GM20431 (cell line): ENCODE measurements at regions not wholly inside any gene's neighbourhood (a gene's known extent, or its start where the extent isn't known, plus 50 kb on each side); places are given as distances from the start of the nearest gene placed in this dataset.

Experiments
- in situ Hi-C: fragments of 300-500 bp; cut with MseI, MboI; formaldehyde crosslinking; loops from one replicate; pipeline ENCODE4 v1.15.0; 2020; ENCODE audit warnings: low sequenced_read_pairs; ENCODE audit not compliant: unreplicated experiment

DNA sequence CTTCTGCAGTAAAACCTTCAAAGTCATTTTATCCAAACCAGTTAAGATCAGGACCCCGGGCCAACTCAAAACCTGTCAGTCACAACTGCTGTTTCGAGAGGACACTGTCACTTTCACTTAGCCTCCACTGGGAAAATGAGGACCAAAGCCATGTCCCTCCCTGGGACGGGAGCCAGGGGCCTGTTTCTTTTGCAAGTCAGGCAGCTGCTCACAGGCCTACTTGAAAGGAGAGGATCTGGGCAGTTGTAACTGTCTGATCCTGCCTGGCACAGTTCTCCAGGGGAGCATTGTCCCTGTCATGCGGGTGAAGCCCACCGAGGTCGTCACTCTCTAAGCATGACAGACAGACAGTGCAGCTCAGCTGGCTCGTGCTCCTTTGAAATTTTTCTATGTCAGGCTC is 276.2 kb downstream of the NPIPA8 start:
- in situ Hi-C loops: no loop called here

DNA sequence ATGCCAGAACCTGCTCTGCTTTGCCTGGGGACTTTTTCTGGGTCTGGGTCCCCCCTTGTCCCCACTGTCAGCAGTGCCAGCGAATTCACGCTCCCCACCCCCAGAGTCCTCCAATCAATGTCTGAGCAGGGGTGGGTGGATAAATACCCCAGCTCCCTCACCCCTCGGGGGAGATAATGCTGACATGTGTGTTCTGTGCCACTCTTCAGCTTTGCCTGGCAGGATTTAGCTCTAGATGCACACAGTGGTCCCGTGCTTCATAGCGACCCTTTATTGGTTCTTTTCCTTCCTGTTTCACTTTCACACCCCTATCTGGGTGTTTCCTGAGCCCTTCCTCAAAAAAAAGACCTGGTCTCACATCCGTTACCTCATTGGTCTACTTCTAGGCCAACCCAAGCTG is 277.0 kb downstream of the NPIPA8 start:
- in situ Hi-C loops: no loop called here

DNA sequence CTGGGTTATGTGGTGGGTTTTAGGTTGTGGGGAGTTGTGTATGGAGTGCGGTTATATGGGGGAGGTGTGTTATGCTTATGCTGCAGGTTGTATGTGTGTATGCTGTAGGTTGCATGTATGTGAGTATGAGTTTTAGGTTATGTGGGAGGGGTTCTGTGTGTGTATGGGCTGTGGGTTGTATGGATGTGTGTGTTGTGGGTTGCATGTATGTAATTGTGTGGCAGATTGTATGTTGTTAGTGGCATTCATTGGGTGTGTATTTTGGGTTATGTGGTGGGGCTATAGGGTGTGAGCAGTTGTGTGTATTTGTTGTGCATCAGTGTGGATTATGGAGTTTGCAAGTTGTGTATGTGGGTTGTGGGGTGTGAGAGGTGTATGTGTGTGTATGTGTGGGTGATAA is 277.4 kb downstream of the NPIPA8 start:
- in situ Hi-C loops: no loop called here

DNA sequence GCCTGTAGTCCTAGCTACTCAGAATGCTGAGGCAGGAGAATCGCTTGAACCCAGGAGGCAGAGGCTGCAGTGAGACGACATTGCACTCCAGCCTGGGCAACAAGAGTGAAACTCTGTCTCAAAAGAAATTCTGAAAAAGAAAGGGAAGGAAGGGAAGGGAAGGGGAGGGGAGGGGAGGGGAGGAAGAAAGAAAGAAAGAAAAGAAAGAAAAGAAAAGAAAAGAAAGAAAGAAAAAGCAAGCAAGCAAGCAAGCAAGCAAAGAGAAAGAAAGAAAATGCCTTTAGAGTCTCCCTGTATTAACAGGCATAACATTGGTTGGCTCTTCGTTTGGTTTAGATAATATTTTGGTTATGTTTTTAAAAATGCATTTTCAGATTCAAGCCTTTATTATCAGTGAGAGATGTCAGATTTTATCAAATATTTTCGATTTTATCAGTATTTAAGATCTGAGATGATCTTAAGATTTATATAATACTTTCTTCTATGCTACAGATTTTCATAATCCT is 281.1 kb downstream of the NPIPA8 start:
- in situ Hi-C loops: no loop called here

DNA sequence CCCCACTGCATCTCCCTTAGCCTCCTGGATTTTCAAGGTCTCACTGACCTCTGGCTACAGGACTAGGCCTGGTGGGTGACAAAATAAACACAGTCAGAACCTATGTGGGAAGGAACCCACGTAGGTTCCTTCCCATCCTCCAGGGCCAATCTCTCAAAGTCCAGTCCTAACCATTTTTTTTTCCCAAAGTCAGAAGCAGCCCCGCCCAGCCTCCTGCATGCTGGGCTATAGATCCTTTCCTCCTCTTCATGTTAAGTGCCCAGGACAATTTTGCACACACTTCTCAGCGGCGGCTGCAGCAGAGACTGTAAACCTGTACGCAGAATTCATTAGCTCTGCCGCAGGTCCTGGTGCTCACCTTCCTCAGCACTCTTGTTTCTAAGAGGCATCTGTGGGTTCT is 285.8 kb downstream of the NPIPA8 start:
- in situ Hi-C loops: no loop called here

DNA sequence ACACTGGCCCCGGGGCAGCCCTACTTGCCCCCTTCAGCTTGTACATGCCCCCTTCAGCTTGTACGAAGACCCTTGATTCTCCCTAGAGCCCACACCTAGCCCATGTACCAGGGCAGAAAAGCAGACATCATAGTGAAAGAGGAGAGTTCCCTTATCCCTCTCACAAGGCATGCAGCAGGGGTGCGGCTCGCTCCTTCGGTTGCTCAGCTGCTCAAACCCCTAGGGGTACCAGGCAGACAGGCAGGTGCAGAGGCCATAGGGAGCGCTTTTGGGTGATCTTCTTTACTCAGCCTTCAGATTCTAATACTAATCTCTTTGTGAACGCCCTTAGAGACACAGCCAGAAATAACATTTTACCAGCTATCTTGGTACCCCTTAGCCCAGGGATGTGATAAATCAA is 286.3 kb downstream of the NPIPA8 start:
- in situ Hi-C loops: no loop called here

DNA sequence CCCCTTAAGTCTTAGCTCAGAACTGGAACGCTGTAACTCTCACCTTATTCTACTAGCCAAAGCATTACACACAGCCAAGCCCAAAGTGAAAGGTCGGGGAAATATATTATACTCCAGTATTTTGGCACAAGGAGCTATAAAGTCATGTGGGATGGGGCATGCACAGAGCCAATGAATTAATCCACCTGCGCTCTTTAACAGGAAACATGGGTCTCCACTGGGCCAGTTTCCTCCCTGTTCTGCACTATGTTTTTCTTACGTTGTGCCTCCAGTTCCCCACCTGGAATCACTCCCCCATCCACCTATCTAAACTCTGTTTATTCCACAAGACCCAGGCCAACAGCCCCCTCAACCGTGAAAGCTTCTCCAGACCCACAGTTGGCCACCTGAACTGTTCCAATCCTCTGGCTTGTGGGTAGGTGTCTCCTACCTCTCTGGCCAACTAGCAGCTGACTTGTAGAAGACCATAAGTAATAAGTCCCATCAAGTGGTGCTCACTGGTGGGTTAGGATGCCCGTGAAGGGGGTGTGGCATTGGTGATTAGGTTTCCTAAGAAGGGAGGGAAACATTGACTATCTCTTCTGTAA is 286.9 kb downstream of the NPIPA8 start:
- in situ Hi-C loops: no loop called here

DNA sequence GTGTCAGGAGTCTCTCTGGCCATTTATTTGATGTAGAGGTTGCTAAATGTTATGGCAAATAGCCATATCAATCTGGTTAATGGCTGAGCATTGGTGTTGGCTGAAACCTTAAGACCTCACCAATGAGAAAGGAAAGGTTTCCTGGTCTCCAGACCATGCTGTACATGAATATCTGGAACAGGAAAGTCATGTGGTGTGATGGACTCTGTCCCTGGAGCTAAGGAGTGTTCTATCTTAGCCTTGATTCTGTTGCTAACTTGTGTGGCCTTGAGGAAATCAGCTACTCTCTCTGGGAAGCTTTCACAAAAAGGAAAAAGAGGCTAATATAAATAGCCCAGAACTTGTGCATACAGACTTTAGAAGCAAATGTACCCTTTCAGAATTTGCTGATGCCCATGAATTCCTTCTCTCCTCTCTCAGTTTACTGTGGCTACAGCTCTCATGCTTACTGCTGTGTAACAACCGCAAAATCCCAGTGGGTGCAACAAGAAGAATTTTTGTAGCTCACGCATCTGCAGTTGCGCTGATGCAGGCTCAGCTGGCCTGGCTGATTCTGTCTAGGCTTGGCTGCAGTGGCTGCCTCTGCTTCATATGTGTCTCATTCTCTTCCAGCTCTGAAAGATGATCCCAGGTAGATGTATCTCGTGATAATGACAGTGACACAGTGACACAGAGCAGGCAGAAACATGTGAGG is 287.5 kb downstream of the NPIPA8 start:
- in situ Hi-C loops: no loop called here

DNA sequence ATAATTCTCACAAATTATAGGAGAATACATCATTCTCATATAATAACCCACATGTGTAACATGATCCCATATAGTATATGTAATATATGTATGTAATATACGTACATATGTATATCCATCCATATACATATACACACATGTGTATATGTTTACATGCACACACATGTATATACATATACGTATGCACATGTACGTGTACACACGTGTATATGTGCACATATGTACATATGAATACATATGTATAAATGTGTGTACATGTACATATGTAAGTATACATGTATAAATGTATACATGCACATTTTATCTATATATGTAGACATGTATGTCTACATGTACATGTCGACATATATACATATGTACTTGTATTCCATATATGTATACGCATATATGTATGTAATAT is 288.8 kb downstream of the NPIPA8 start:
- in situ Hi-C loops: no loop called here

DNA sequence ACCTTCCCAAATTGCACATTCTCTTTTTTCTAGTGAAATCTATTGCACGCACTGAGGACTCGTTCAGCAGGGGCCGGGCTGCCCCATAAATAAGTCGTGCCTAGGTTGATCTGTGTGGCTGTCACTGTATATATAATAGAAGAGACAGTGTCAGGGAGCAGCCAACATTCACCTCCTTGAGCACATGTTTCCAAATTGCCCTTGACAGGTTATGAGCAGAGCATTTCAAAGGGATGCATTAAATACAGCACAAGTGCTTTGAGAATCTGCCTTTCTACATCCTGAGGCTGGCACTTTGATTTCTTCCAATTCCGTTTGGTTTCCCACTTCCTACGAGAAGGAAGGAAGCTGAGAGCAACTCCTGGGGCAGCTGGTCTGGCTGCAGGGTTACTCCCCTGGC is 291.2 kb downstream of the NPIPA8 start:
- in situ Hi-C loops: no loop called here

DNA sequence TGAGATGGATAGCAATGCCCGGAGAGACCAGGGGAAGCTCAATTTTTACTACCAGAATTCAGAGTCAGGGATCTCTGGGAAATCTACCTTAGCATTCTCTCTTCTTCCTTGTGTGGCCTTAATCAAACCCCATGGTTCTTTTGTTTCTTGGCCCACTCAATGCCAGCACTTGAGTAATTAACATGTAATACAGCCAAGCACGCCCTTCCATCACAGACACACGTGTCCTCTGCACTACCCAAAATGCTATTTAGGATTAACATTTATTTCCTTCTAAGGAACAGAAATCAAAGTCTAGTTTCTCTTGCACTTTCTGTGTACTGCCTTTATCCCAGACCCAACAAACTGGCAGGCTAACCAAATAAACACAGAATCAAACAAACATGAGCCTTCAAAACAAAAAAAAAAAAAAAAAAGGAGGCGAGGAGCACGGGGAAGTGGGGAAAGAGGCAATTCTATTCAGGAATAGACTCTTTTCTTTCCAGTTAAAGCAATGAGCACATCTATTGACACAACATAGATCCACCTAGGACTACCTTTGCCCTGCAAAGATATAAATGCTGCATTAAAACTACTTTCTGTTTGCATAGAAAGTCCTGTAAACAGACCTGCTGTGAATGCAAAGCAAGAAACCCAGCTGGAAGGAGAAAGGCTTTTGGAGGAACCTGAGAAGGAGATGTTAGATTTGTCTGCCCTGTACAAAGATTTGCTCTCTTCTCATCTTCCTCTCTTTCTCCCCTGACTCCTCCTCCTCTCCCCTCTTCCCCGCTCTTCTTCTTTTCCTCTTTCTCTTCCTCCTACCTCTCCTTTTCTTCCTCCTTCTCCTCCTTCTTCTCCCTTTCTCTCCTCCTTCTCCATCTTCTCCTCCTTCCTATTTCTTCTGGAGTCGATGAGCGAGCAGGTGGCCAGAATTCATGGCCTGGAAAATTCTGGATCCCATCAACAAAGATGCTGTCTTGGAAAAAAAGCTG is 294.4 kb downstream of the NPIPA8 start:
- in situ Hi-C loops: no loop called here

DNA sequence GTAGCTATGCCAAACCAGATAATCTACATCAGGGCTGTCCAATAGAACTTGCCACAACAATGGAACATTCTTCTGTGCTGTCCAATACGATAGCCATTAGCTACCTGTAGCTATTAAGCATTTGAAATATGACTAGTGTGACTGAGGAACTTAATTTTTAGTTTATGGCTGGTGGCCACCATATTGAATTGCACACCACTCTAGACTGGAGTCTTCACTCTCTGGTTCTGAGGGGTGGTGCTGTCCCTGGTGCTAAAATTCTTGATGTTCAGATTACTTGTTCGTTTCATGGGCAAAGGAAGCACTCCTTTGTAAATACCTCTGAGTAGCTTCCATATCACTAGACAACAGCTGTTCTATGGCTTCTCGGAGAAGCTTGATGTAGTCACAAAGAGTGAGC is 296.6 kb downstream of the NPIPA8 start:
- in situ Hi-C loops: no loop called here

DNA sequence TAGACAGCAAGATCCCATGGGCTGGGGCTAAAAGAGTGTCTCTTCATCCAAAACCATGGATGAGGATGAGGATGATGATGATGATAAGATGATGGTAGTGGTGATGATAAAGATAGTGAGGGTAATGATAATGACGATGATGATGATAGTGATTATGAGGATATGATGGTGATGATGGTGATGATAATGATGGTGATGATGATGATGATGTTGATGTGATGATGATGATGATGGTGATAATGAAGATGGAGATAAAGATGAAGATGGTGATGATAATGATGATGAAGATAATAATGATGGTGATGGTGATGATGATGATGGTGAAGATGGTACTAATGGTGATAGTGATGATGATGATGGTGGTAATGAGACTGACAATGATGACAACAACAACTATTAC is 299.5 kb downstream of the NPIPA8 start:
- in situ Hi-C loops: no loop called here

DNA sequence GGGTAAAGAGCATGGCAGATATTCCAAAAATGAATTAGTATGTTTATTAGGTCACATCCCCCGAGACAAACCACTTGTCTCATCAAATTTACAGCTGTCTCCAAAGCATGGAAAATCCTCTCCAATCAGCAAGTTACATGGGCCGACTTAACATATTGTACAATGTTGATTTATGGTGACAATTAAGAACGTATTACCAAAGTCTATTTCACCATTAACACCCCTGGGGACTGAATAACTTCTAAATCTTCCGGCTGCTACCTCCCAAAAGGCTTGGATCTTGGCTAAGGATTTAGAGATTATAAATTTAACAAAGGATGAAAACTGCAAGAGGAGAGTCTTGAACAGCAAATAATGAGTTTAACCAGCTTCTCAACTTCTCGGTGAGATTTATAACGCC is 311.9 kb downstream of the NPIPA8 start:
- in situ Hi-C loops: no loop called here

DNA sequence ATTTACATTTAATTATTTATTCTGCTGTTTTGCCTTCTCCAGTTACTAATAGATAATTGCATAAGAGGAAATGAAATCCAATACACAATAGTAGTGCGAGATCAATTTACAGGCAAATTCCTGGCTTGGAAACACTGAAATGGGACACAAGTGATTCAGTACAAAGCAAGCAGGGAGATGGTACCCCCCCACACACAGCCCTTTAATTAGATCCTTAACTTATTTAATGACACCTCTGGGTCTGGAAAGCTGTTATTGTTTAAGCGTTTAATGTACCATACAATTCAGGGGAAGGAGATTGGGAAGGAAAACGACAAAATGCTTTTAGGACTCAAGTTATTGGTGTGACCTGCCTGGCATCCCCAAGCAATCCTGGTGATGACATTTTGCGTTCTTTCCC is 318.2 kb downstream of the NPIPA8 start:
- in situ Hi-C loops: no loop called here

DNA sequence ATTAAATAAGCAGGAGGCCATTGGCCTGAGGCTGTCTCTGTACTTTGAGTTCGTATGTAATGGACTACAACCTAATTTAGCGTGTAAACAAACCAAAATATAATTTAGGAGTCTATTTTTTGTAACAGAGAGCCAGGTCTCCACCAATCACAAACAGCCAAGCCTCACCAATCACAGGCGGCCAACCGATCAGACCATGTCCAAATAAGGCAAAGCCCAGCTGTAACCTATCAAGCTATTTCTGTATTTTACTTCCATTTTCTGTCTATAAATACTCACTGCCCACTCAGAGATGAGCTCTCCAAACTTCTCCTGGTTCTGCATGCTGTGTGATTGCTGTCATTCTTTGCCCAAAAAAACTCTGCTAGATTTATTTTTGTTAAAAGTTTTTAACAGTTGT is 322.7 kb downstream of the NPIPA8 start:
- in situ Hi-C loops: no loop called here

DNA sequence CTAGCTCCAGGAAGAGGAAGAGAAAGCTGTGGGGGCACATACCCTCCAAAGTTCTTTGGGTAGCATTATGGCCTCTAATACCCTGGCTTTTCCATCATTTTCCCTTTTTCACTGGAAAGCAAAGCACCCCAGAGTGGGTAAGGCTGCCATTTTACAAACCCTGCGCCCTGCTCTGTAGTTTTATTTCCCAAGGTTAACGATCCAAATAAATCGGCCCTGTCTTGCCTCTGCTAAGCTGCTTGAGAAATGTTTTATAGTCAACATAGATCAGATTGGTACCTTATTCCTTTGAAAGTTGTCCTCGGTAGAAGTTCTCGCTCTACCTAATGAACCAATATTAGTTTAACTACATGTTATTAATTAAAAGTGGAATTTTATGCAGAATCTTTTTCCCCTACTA is 328.2 kb downstream of the NPIPA8 start:
- in situ Hi-C loops: no loop called here

DNA sequence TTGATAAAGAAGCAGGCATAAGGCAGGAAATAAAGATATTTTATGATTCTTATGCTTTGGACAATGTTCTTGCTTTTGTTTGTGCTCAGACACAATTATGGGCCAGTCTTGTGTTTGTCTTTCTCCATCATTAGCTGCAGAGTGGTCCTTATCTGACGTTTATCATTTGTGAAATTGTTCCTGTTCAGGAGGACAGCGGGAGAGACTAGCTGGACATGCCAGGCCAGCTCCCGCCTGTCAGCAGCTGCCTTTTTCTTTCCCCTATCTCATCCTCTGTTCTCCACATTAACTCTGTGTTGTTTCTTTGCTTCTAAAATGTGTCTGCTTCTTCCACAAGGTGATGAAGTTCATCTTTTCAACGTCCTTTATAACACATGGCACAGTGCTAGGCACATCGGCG is 333.5 kb downstream of the NPIPA8 start:
- in situ Hi-C loops: no loop called here

DNA sequence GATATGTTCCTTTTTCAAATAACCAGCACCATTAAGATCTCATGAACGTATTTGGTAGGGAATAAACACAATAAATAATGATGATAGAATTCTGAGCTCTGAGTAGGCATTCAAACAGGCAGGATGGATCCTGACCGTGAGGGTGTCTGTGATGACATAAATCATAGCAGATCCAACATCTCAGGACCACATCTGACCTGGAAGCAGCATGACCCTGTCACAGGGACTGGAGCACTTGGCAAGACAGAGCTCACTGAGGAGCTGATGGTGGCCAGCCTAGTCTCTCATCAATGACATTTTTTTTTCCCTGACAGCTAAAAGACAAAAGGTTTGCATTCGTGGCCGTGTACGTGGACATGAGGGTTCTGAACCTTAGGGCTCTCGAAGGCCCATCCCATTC is 337.5 kb downstream of the NPIPA8 start:
- in situ Hi-C loops: loop anchor here (25.0 kb wide), 1 partner anchor 112 kb away; no protein-coding TSS in a partner anchor

DNA sequence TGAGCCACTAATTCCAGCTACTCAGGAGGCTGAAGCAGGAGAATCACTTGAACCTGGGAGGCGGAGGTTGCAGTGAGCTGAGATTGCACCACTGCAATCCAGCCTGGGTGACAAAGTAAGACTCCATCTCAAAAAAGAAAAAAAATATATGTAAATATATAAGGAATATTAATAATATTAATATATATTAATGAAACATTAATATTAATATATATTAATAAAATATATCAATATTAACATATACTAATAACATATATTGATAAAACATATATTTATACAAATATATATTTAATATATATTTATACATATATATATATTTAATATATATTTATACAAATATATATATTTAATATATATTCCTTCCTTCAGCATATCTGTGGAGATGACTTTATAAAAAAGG is 338.0 kb downstream of the NPIPA8 start:
- in situ Hi-C loops: loop anchor here (25.0 kb wide), 1 partner anchor 111 kb away; no protein-coding TSS in a partner anchor

DNA sequence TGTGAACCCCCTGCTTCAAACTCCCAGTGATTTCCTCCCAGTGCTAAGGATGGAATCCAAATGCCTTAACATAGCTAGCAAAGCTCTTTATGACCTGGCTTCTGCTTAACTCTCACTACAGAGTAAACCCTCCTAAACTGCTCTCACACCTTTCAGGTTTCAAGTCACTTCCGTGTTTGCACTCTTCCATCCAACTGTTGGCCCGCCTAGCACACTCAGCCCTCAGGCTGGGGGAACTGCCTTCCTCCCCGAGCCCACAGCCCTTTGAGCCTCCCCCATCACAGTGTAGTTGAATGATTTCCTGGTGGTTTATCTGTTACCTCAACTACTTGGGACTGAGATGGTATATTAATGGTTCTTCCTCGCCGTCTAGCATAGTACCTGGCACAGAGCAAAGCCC is 342.5 kb downstream of the NPIPA8 start:
- in situ Hi-C loops: loop anchor here (25.0 kb wide), 1 partner anchor 107 kb away; no protein-coding TSS in a partner anchor
